Adrenal gland (tissue), 9 donors: ENCODE measurements at regions not wholly inside any gene's neighbourhood (a gene's known extent, or its start where the extent isn't known, plus 50 kb on each side); places are given as distances from the start of the nearest gene placed in this dataset.
A peak's percentile ranks its signal among the peaks of the same experiment; 100 is the strongest.

Experiments
- DNase-seq, 7 donors: peaks; one replicate each; pipeline ENCODE4 v3.0.0-alpha.2; 2019 to 2020
- H3K27ac ChIP-seq, 5 donors: fragments of 200-600 bp; sonication (generic) in 4 of 5; 1 replicate in 3 of 5; 2 replicates in 2 of 5; pipeline versions ENCODE4 v1.5.1 to v1.8.0; 2016 to 2020; ENCODE audit warnings: mild to moderate bottlenecking in 1 of 5
- H3K27me3 ChIP-seq: fragments of 200-600 bp; 2 replicates; pipeline ENCODE4 v1.8.0; 2021
- H3K36me3 ChIP-seq, 2 donors: fragments of 200-600 bp; replicated peaks in 1 of 2; 1 replicate in 1 of 2; 2 replicates in 1 of 2; pipeline versions ENCODE4 v1.5.1 to v1.8.0; 2018 to 2022
- H3K4me1 ChIP-seq, 2 donors: fragments of 200-600 bp; replicated peaks in 1 of 2; 1 replicate in 1 of 2; 2 replicates in 1 of 2; pipeline versions ENCODE4 v1.5.1 to v1.8.0; 2018 to 2021
- H3K4me3 ChIP-seq, 4 donors: fragments of 200-600 bp; sonication (generic) in 3 of 4; one replicate each; pipeline ENCODE4 v1.5.1; 2016 to 2018
- H3K9me3 ChIP-seq, 3 donors: fragments of 200-600 bp; sonication (generic) in 1 of 3; replicated peaks in 1 of 3; 1 replicate in 2 of 3; 2 replicates in 1 of 3; pipeline versions ENCODE4 v1.5.1 to v1.8.0; 2016 to 2021
- CTCF ChIP-seq, 6 experiments: fragments of 450-650 bp in 4 of 6; fragments of 200-600 bp in 2 of 6; sonication (generic) in 1 of 6; IDR thresholded peaks; 1 replicate in 5 of 6; 2 replicates in 1 of 6; pipeline versions ENCODE4 v1.5.1 to v1.8.0; 2016 to 2021; ENCODE audit warnings: antibody characterized with exemption in 6 of 6, mild to moderate bottlenecking in 2 of 6, moderate library complexity in 1 of 6
- POLR2A ChIP-seq, 2 donors: fragments of 450-650 bp; IDR thresholded peaks; one replicate each; pipeline ENCODE4 v1.6.1; 2017; ENCODE audit warnings: antibody characterized with exemption in 2 of 2, mild to moderate bottlenecking in 2 of 2, moderate library complexity in 1 of 2
- WGBS, 4 donors: extraction: QIAGEN DNeasy Blood & Tissue Kit in 2 of 4; methylation state at CpG; one replicate each; pipeline versions ENCODE4 v1.1.5 to v1.1.7; 2013 to 2017; 5-methylcytosine and 5-hydroxymethylcytosine counted together
- intact Hi-C, 2 donors: fragments of 100-400 bp; cut with DNase I; formaldehyde crosslinking; loops; one replicate each; pipeline versions ENCODE4 v1.14.1 to v1.15.0; 2022 to 2023
- donor health status: healthy with polysubstance abuse.
- donor health status: Bipolar disorder and iron deficiency.
- donor health status: DM: yes; HTN: yes; CAD: no.
- donor health status: DM: no; HTN: no; CAD: no.
- donor health status: DM: no; HTN: no; CAD: no.

- no peak for DNase-seq
- 89 to 95% (median 93%) methylated on average over 5 of the region's 5 CpGs for WGBS, 4 donors
- intact Hi-C loops: no loop called here
Measured at GRCh38 chr6:163901681-163902080, 487.2 kb downstream of the QKI start.

GRCh38 chr6:163900570-163900969 lies 486.1 kb downstream of the QKI start:
- Histone ChIP-seq H3K36me3 (no peaks in the 10 kb centered on the region), H3K4me1 (peaks cover 0 to 8% of the 10 kb centered on the region in 2 donors), H3K9me3 (no peaks in the 10 kb centered on the region), H3K27ac (no peak overlapping the region), H3K4me3 (no peak overlapping the region), H3K27me3 (no peaks in the 10 kb centered on the region)
- 90 to 94% (median 93%) methylated on average over 4 of the region's 4 CpGs for WGBS, 4 donors
- intact Hi-C loops: no loop called here
- TF ChIP-seq CTCF (IDR thresholded peaks at IDR 0.05) (no peak), POLR2A (IDR thresholded peaks at IDR 0.05) (no peak)
- no peak for DNase-seq

More at GRCh38 chr6:163901681-163902080, 487.2 kb downstream of the QKI start:
- Histone ChIP-seq H3K36me3 (no peaks in the 10 kb centered on the region), H3K27me3 (no peaks in the 10 kb centered on the region), H3K4me1 (peaks cover 0 to 8% of the 10 kb centered on the region in 2 donors), H3K9me3 (no peaks in the 10 kb centered on the region), H3K4me3 (no peak overlapping the region), H3K27ac (no peak overlapping the region)
- no peak for TF ChIP-seq POLR2A (IDR thresholded peaks at IDR 0.05)
- no peak for TF ChIP-seq CTCF (IDR thresholded peaks at IDR 0.05)

- no peak for TF ChIP-seq POLR2A (IDR thresholded peaks at IDR 0.05)
- no peak for TF ChIP-seq CTCF (IDR thresholded peaks at IDR 0.05)
- peak in 1 of 7 donors; percentile 9 for DNase-seq
- peaks cover 0 to 8% of the 10 kb centered on the region in 2 donors for H3K4me1 ChIP-seq
- H3K27ac ChIP-seq: no peak overlapping the region
- intact Hi-C loops: no loop called here
- H3K9me3 ChIP-seq: no peaks in the 10 kb centered on the region
- no peaks in the 10 kb centered on the region for H3K27me3 ChIP-seq
- H3K36me3 ChIP-seq: no peaks in the 10 kb centered on the region
- WGBS, 4 donors: 79 to 93% (median 88%) methylated on average over 4 of the region's 4 CpGs
- no peak overlapping the region for H3K4me3 ChIP-seq
Measured at GRCh38 chr6:163897669-163898068, 483.2 kb downstream of the QKI start.

GRCh38 chr6:163897030-163897429 lies 482.5 kb downstream of the QKI start:
- no peaks in the 10 kb centered on the region for H3K9me3 ChIP-seq
- WGBS, 4 donors: 52 to 68% (median 58%) methylated on average over 5 to 8 of the region's 8 CpGs
- intact Hi-C loops: no loop called here
- no peak for TF ChIP-seq POLR2A (IDR thresholded peaks at IDR 0.05)
- TF ChIP-seq CTCF (IDR thresholded peaks at IDR 0.05): no peak
- H3K36me3 ChIP-seq: no peaks in the 10 kb centered on the region
- H3K4me3 ChIP-seq: no peak overlapping the region
- peak; percentile 33 to 73 (median 66) for DNase-seq
- H3K27me3 ChIP-seq: no peaks in the 10 kb centered on the region
- peak overlapping the region in 1 of 5 donors; percentile 54 for H3K27ac ChIP-seq
- peaks cover 0 to 8% of the 10 kb centered on the region in 2 donors for H3K4me1 ChIP-seq
